ENCODE measurements at regions not wholly inside any gene's neighbourhood (a gene's known extent, or its start where the extent isn't known, plus 50 kb on each side); places are given as distances from the start of the nearest gene placed in this dataset.

DNA sequence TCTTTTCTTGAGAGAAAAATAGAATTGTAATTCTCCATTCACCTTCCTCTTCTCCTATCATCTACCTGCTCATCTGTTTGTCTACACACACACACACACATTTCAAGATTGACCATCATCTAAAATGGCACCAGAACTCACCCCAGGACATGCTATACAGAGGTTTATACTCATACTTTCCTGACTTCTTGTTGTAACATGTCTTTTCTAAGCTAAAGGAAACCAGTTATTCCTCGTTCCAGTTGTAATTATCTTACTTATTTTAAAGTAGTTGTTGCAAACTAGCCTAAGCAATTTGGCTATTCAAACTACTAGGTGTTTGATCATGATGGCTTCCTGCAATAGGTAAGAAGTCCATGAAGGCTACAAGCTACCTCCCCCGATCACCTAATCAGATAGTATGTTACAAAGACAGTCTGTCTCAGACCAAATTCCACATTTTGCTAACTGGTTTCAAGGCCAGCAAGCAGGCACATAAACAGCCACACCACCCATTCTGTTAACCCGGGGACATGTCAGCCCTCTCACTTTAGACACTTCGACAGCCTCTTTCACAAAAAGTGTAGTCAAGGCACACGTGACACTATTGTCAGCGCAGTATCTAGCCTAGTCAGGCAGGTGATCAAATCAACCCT lies 189.7 kb downstream of the SHQ1 start:
- TF ChIP-seq POLR2A (IDR thresholded peaks at IDR 0.05; ENCODE audit: low read depth, low read length) (no peak), RFX5 (IDR thresholded peaks at IDR 0.05; ENCODE audit: low read depth, low read length) (no peak), CTCF (conservative IDR thresholded peaks at IDR 0.05; ENCODE audit: low read depth, low read length) (no peak), SMC3 (IDR thresholded peaks at IDR 0.05; ENCODE audit: low read depth, low read length) (no peak), RAD21 (IDR thresholded peaks at IDR 0.05; ENCODE audit: low read length) (no peak), CEBPB (IDR thresholded peaks at IDR 0.05; ENCODE audit: low read depth, low read length) (no peak), MAFK (IDR thresholded peaks at IDR 0.05; ENCODE audit: low read depth, low read length) (no peak), FOS (IDR thresholded peaks at IDR 0.05; ENCODE audit: low read depth, low read length) (no peak), MAZ (IDR thresholded peaks at IDR 0.05; ENCODE audit: borderline replicate concordance, low read depth, low read length) (no peak)

Measured in IMR-90 (cell line).